Immature natural killer cell (primary cell): ENCODE measurements at regions not wholly inside any gene's neighbourhood (a gene's known extent, or its start where the extent isn't known, plus 50 kb on each side); places are given as distances from the start of the nearest gene placed in this dataset.
"Not testable (repeated sequence)": the region's sequence is repeated elsewhere in the genome, so short reads cannot be mapped to it uniquely, and the experiment has no call there.

Experiments used
- DNase-seq, 3 donors: peaks; one replicate each; pipeline ENCODE4 v3.0.0; 2022; ENCODE audit warnings: mixed read lengths in 1 of 3
- H3K27ac Mint-ChIP-seq, 6 donors: one replicate each; pipeline ENCODE4 v1.8.0; 2020; ENCODE audit warnings: mixed read lengths in 6 of 6, mild to moderate bottlenecking in 5 of 6, inconsistent platforms in 4 of 6, moderate library complexity in 3 of 6
- H3K27me3 Mint-ChIP-seq, 3 donors: one replicate each; pipeline ENCODE4 v1.8.0; 2020 to 2021; ENCODE audit warnings: low read depth in 3 of 3, mild to moderate bottlenecking in 3 of 3, mixed read lengths in 3 of 3, moderate library complexity in 3 of 3, inconsistent platforms in 1 of 3
- H3K36me3 Mint-ChIP-seq, 3 donors: one replicate each; pipeline ENCODE4 v1.8.0; 2020; ENCODE audit warnings: mixed read lengths in 3 of 3, inconsistent platforms in 2 of 3, mild to moderate bottlenecking in 2 of 3
- H3K4me1 Mint-ChIP-seq, 2 donors: one replicate each; pipeline ENCODE4 v1.8.0; 2020; ENCODE audit warnings: inconsistent platforms in 2 of 2, mild to moderate bottlenecking in 2 of 2, mixed read lengths in 2 of 2, moderate library complexity in 1 of 2
- H3K4me3 Mint-ChIP-seq, 5 donors: one replicate each; pipeline ENCODE4 v1.8.0; 2020; ENCODE audit warnings: mild to moderate bottlenecking in 5 of 5, mixed read lengths in 5 of 5, inconsistent platforms in 3 of 5, moderate library complexity in 3 of 5
- H3K9me3 Mint-ChIP-seq, 6 donors: one replicate each; pipeline ENCODE4 v1.8.0; 2020; ENCODE audit warnings: mild to moderate bottlenecking in 6 of 6, mixed read lengths in 6 of 6, inconsistent platforms in 4 of 6, moderate library complexity in 3 of 6

DNA sequence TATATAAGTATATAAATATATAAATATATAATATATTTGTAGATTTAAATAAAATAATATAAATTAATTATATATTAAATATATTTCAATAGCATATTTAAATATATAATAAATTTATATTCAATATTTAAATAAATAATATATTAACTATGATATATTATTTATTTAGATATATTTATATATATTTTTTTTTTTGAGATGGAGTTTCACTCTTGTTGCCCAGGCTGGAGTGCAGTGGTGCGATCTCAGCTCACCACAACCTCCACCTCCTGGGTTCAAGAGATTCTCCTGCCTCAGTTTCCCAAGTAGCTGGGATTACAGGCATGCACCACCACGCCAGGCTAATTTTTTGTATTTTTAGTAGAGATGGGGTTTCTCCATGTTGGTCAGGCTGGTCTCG lies 426.9 kb upstream of the LMCD1 start:
- not testable (repeated sequence) for DNase-seq, H3K4me1 Mint-ChIP-seq, H3K4me3 Mint-ChIP-seq, H3K36me3 Mint-ChIP-seq, H3K27me3 Mint-ChIP-seq, H3K9me3 Mint-ChIP-seq, H3K27ac Mint-ChIP-seq

GRCh38 chr3:8077126-8077525 lies 424.5 kb upstream of the LMCD1 start:
- Mint-ChIP-seq H3K36me3 (no peaks in the 10 kb centered on the region), H3K27me3 (peaks cover 0 to 4% (median 1%) of the 10 kb centered on the region in 3 donors), H3K27ac (no peak overlapping the region), H3K4me1 (no peaks in the 10 kb centered on the region), H3K9me3 (peaks cover 0 to 3% (median 0%) of the 10 kb centered on the region in 6 donors), H3K4me3 (no peak overlapping the region)
- no peak for DNase-seq

DNA sequence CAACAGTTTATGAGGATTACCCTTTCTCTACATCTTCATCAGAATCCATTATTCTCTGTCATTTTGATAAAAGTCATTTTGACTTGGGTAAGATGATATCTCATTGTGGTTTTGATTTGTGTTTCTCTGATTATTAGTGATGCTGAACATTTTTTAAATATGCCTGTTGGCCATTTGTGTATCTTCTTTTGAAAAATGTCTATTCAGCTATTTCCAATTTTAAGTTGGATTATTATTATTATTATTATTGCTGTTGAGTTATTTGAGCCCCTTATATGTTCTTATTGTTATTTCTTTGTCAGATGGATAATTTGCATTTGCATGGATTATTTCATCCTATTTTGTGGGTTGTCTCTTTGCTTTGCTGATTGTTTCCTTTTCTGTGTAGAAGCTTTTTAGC lies 421.2 kb upstream of the LMCD1 start:
- Mint-ChIP-seq H3K4me3 (no peak overlapping the region), H3K27me3 (peaks cover 0 to 4% (median 1%) of the 10 kb centered on the region in 3 donors), H3K9me3 (peaks cover 0 to 3% (median 0%) of the 10 kb centered on the region in 6 donors), H3K36me3 (no peaks in the 10 kb centered on the region), H3K4me1 (no peaks in the 10 kb centered on the region), H3K27ac (no peak overlapping the region)
- no peak for DNase-seq

DNA sequence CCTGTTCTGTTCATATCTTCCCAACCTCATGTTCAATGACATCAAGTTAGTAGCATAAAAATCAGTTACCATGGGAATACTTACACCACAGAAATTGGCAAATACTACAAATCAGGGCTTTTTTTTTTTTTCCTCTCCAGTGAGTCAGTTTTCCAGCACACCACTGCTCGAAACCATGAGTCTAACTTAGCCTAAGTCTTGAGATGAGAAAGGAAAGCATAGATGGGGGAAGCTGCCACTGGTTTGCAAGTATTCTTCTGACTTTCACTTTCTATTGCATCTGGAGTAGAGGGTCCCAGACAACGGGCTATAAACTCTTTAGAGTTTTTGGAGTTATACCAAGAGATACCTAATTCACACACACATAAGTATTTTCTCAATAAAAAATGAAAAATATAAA lies 416.1 kb upstream of the LMCD1 start:
- no peak for DNase-seq
- Mint-ChIP-seq H3K9me3 (peaks cover 0 to 3% (median 0%) of the 10 kb centered on the region in 6 donors), H3K4me1 (no peaks in the 10 kb centered on the region), H3K27ac (no peak overlapping the region), H3K4me3 (no peak overlapping the region), H3K27me3 (peaks cover 0 to 1% (median 0%) of the 10 kb centered on the region in 3 donors), H3K36me3 (no peaks in the 10 kb centered on the region)

GRCh38 chr3:8087951-8088350 lies 413.7 kb upstream of the LMCD1 start:
- no peak overlapping the region for H3K4me3 Mint-ChIP-seq
- peaks cover 0 to 2% (median 0%) of the 10 kb centered on the region in 3 donors for H3K27me3 Mint-ChIP-seq
- H3K4me1 Mint-ChIP-seq, result no peaks in the 10 kb centered on the region
- H3K9me3 Mint-ChIP-seq, result peaks cover 0 to 1% (median 0%) of the 10 kb centered on the region in 6 donors
- DNase-seq, result no peak
- H3K27ac Mint-ChIP-seq, result no peak overlapping the region
- no peaks in the 10 kb centered on the region for H3K36me3 Mint-ChIP-seq

- no peaks in the 10 kb centered on the region for H3K36me3 Mint-ChIP-seq
- H3K9me3 Mint-ChIP-seq, result no peaks in the 10 kb centered on the region
- no peaks in the 10 kb centered on the region for H3K4me1 Mint-ChIP-seq
- DNase-seq, result no peak
- no peak overlapping the region for H3K4me3 Mint-ChIP-seq
- peaks cover 0 to 4% (median 2%) of the 10 kb centered on the region in 3 donors for H3K27me3 Mint-ChIP-seq
- no peak overlapping the region for H3K27ac Mint-ChIP-seq
Measured at GRCh38 chr3:8094415-8094814, 407.2 kb upstream of the LMCD1 start.

DNA sequence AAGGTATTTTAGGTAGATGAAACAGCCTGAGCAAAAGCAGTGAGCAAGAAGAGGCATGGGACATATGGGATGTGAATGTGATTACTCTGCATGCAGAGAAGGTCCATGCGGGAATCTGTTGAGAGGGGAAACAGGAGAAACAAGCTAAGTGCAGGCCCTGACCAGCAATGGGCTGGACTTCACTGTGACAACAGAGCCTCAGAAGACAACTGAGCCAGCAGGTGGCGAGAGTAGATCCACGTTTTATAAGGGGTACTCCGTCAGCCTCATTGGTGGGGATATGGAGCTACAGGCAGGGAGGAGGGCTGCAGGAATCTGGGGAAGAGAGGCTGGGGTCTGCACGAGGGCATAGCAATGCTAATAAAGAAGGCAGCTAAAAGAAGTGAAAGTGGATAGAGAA lies 405.9 kb upstream of the LMCD1 start:
- H3K36me3 Mint-ChIP-seq, result no peaks in the 10 kb centered on the region
- no peaks in the 10 kb centered on the region for H3K4me1 Mint-ChIP-seq
- H3K4me3 Mint-ChIP-seq, result no peak overlapping the region
- no peak for DNase-seq
- H3K27ac Mint-ChIP-seq, result no peak overlapping the region
- H3K9me3 Mint-ChIP-seq, result no peaks in the 10 kb centered on the region
- H3K27me3 Mint-ChIP-seq, result peaks cover 0 to 6% (median 4%) of the 10 kb centered on the region in 3 donors

- H3K27me3 Mint-ChIP-seq, result peaks cover 0 to 4% (median 4%) of the 10 kb centered on the region in 3 donors
- no peaks in the 10 kb centered on the region for H3K4me1 Mint-ChIP-seq
- H3K9me3 Mint-ChIP-seq, result no peaks in the 10 kb centered on the region
- no peak overlapping the region for H3K27ac Mint-ChIP-seq
- no peak overlapping the region for H3K4me3 Mint-ChIP-seq
- no peaks in the 10 kb centered on the region for H3K36me3 Mint-ChIP-seq
- DNase-seq, result no peak
Measured at GRCh38 chr3:8097690-8098089, 403.9 kb upstream of the LMCD1 start.

DNA sequence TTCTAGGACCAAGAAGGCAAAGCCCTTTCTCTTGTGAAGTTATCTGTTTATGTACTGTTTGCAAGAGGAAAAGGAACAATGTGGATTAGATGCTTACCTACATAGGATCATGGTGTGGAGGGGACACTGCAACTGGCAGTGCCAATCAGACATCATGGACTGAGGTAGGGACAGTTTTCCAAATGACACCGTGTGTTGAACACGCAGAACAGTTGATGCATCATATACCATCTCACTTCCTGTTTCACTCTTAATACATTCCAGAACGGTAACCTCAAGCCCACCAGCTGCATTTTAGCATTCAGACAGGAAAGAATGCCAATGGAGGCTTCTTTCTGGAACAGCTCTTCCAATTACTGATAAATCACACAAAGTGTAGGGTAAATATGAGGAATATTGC lies 397.7 kb upstream of the LMCD1 start:
- no peak overlapping the region for H3K27ac Mint-ChIP-seq
- no peak overlapping the region for H3K4me3 Mint-ChIP-seq
- no peaks in the 10 kb centered on the region for H3K4me1 Mint-ChIP-seq
- no peak for DNase-seq
- no peaks in the 10 kb centered on the region for H3K9me3 Mint-ChIP-seq
- H3K27me3 Mint-ChIP-seq, result peaks cover 0 to 6% (median 4%) of the 10 kb centered on the region in 3 donors
- H3K36me3 Mint-ChIP-seq, result no peaks in the 10 kb centered on the region

DNA sequence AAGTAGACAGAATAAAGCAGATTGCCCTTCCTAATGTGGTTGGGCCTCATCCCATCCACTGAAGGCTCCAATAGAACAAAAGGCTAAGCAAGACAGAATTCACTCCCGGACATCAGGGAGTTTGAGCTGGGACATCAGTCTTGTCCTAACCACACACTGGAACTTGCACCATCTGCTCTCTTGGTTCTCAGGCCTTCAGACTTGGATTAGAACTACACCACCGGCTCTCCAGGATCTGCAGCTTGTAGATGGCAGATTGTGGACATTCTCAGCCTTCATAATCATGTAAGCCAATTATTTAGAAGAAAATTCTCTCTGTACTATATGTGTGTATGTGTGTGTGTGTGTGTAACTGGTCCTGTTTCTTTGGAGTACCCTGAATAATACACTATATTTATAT lies 394.7 kb upstream of the LMCD1 start:
- H3K9me3 Mint-ChIP-seq, result no peaks in the 10 kb centered on the region
- no peaks in the 10 kb centered on the region for H3K36me3 Mint-ChIP-seq
- H3K27ac Mint-ChIP-seq, result no peak overlapping the region
- peaks cover 0 to 6% (median 2%) of the 10 kb centered on the region in 3 donors for H3K27me3 Mint-ChIP-seq
- H3K4me3 Mint-ChIP-seq, result no peak overlapping the region
- DNase-seq, result no peak
- H3K4me1 Mint-ChIP-seq, result peaks cover 3 to 6% of the 10 kb centered on the region in 2 donors

DNA sequence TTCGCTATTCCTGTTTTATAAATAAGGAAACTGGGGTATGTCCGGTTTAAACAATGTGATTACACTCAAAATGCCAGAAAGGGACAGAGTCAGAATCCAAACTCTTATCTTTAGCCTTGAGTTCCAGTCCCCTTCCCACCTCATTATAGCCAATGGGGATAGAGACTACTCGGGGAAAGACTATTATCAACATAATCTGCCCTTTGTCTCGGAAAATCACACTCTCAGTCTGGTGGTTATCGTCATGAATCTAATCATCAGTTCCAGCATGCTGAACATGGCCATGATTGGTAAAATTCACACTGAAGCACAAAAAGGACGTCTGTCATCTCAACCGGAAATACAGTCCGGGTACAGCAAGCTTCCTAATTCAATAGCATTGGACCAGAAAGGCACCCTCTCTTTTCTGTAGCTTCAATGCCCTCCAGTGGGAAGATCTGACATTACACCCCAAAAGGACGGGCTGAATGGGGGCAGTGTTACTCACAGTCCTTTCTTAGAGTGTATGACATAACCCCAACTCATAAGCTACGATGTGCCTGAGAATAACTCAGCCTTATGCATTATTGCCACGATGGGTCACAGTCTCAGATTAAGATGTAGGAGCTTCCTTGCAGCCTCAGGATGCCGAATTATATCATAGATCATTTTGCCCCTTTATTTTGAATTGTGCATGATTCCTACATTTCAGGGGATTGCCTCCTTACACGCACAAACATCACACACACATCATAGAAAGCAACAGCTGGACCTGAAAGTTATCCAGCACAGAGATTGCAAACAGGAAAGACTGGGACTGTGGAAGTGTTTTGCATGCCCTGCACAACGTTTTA lies 390.4 kb upstream of the LMCD1 start:
- Mint-ChIP-seq H3K36me3 (no peaks in the 10 kb centered on the region), H3K27ac (no peak overlapping the region), H3K9me3 (no peaks in the 10 kb centered on the region), H3K4me1 (peaks cover 3 to 6% of the 10 kb centered on the region in 2 donors), H3K4me3 (peak overlapping the region; percentile 40 to 72 (median 68)), H3K27me3 (peaks cover 0 to 2% (median 2%) of the 10 kb centered on the region in 3 donors)
- peak; percentile 10 to 31 (median 23) for DNase-seq

DNA sequence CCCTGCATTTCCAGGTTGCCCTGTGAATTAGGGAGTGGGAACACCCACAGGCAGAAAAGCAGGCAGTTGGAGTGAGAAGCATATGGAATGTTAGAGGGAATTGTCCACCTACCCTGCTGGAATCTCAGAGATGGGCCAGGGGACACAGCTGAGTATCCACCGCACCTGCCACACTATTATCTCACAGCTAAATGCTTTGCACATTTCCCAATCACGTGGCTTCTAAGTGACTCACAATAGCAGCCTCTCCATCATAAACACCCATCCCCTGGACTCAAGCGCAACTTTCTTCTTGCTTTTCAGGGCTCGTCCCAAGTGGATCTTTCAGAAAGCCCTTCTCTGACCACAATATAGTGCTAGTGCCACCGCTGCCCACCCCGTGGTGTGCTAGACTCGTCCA lies 389.0 kb upstream of the LMCD1 start:
- Mint-ChIP-seq H3K27me3 (peaks cover 0 to 2% (median 2%) of the 10 kb centered on the region in 3 donors), H3K4me3 (no peak overlapping the region), H3K9me3 (no peaks in the 10 kb centered on the region), H3K36me3 (no peaks in the 10 kb centered on the region), H3K27ac (no peak overlapping the region), H3K4me1 (peaks cover 3 to 6% of the 10 kb centered on the region in 2 donors)
- DNase-seq, result no peak

GRCh38 chr3:8113626-8114025 lies 388.0 kb upstream of the LMCD1 start:
- Mint-ChIP-seq H3K27me3 (peaks cover 0 to 4% (median 2%) of the 10 kb centered on the region in 3 donors), H3K36me3 (peaks cover 0 to 3% (median 0%) of the 10 kb centered on the region in 3 donors), H3K4me3 (no peak overlapping the region), H3K9me3 (peaks cover 0 to 9% (median 3%) of the 10 kb centered on the region in 6 donors), H3K27ac (no peak overlapping the region), H3K4me1 (peaks cover 3 to 6% of the 10 kb centered on the region in 2 donors)
- DNase-seq, result no peak

- H3K4me1 Mint-ChIP-seq, result no peaks in the 10 kb centered on the region
- H3K27ac Mint-ChIP-seq, result no peak overlapping the region
- no peaks in the 10 kb centered on the region for H3K27me3 Mint-ChIP-seq
- no peak overlapping the region for H3K4me3 Mint-ChIP-seq
- no peak for DNase-seq
- no peaks in the 10 kb centered on the region for H3K36me3 Mint-ChIP-seq
- H3K9me3 Mint-ChIP-seq, result peaks cover 0 to 5% (median 0%) of the 10 kb centered on the region in 6 donors
Measured at GRCh38 chr3:8128686-8129085, 372.9 kb upstream of the LMCD1 start.

- Mint-ChIP-seq H3K4me1 (no peaks in the 10 kb centered on the region), H3K36me3 (no peaks in the 10 kb centered on the region), H3K4me3 (no peak overlapping the region), H3K9me3 (peaks cover 0 to 5% (median 0%) of the 10 kb centered on the region in 6 donors), H3K27ac (no peak overlapping the region), H3K27me3 (peaks cover 0 to 4% (median 1%) of the 10 kb centered on the region in 3 donors)
- DNase-seq, result no peak
Measured at GRCh38 chr3:8136553-8136952, 365.1 kb upstream of the LMCD1 start.
